HG03460 (cell line): ENCODE measurements at regions not wholly inside any gene's neighbourhood (a gene's known extent, or its start where the extent isn't known, plus 50 kb on each side); places are given as distances from the start of the nearest gene placed in this dataset.

Experiments
- ATAC-seq: cut with Tn5 transposase; IDR thresholded peaks from one replicate; pipeline ENCODE4 v1.9.1; 2021; ENCODE audit not compliant: unreplicated experiment

DNA sequence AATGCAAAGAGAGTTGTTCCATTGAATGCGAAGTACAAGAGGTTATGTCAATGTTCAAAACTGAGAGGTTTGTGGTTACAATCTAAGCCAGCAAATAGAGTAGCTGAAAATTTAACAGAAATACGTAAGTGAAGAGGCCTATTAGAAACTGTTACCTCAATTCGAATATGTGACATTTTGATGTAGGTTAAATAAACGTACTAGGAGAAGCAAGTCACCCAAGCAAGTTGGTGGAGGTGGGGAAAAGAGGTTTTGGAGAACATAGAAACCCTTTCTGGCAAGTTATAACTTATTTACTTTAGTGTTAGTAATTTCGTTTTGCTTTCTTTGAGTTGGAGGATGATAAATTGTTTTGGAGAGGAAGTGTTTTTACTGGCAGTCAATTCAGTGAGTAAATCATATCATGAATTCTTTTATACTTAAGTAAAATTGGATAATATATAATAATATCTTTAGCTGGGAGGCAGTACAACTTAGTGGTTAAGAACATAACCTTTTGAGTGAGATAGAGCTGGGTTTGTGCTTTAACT is 91.2 kb upstream of the NAALADL2 start:
- no peak for ATAC-seq

DNA sequence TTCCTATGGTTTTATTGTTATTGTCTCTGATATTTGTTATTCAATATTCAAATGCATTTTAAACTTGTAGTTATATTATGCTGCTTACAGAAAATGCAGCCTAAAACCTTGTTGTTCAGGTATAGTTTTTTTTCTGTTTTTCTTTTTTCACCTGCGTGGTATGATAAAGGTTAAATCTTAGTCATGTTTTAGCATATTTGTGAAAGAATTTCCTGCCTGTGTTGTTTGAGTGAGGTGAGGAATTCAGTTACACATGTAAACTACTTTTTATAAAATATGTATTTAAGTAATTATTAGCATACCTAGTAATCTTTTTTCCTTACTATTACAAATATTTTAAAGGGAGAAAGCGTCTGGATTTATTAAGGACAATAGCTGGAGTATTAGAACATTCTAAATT is 90.0 kb upstream of the NAALADL2 start:
- ATAC-seq = no peak

DNA sequence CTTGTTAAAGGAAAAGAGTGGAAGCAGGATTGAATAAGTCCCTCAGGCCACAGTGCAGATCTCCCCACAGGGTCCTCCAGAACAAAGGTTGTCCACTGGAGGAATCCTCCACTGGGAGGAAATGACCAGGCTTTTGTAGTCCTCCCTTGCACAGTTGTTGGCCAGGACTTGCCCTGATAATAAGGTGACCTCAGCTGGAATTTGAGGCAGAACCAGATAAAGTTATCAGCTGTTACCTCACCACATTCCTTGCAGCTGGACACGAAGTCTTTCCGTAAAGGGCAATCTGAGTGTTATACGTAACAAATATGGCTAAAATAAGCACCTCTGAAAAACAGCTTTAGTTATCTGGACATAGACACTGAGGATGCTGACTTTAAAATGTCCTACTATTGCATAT is 83.5 kb upstream of the NAALADL2 start:
- ATAC-seq = no peak

DNA sequence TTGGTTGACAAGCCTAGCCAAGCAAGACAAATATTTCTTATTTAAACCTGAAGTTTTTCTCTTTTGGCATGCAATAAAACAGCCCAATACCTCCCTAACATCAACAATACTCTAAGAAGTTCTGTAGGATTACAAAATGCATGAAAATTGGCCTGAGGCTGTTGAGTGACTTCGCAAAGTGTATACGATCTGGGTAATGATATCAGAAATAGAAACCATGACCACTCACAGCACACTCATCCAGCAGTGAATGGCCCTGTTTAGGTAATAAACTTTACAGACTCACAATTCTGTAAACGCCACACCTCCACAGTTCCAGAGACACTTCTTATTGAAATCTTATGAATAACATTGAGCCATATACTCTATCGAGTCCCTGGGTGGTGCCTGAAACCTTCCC is 83.0 kb upstream of the NAALADL2 start:
- no peak for ATAC-seq

DNA sequence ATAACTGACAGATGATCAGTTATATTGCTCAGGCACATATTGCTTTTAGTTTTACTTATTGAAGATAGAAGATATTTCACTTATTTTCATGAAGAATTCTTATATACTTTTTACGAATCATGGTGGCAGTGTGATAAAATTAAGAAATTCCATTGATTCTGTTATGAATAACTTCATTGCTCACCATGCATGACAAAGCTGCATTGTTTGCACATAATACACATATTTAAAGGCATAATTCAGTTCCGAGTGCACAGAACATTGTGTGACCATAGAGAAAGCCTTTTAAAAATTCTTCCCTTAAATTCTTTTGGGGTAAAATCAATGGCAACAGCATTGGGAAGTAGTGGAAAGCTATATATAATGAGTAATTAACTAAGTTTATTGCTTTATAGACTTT is 82.5 kb upstream of the NAALADL2 start:
- no peak for ATAC-seq

DNA sequence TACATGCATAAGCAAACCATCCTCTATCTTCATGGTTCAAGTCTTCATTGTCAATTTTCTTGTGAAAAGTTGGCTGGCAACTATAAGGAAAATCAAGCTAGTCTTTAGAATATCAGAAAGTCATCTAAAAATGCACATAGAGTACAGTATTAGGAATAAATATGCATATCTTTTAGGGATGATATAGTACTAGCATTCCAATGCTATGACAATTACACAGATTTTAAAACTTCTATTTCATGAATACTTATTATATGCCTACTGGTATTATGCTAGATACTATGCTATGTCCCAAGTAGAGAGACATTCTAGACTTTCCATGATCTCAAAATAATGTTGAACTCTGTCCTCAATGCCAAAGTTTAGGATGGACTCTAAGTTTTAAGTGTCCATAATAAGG is 81.3 kb upstream of the NAALADL2 start:
- no peak for ATAC-seq

DNA sequence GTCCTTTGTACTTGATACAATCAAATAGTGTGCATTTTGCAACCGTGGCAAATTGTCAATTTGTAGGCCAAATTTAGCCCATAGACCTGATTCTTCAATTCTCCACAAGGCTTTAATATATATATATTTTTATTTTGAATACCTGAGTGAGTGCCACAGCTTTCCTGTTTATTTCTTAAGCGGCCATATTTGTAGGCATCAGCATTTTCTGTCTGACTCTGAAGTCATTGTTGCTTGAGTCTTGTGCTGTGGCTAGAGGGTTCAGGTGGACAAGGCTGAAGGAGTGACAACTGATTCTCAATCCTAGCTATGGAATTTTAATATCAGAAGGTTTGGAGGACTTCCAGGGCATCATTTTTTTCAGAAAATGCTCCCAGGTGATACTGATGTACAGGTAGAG is 75.6 kb upstream of the NAALADL2 start:
- no peak for ATAC-seq

DNA sequence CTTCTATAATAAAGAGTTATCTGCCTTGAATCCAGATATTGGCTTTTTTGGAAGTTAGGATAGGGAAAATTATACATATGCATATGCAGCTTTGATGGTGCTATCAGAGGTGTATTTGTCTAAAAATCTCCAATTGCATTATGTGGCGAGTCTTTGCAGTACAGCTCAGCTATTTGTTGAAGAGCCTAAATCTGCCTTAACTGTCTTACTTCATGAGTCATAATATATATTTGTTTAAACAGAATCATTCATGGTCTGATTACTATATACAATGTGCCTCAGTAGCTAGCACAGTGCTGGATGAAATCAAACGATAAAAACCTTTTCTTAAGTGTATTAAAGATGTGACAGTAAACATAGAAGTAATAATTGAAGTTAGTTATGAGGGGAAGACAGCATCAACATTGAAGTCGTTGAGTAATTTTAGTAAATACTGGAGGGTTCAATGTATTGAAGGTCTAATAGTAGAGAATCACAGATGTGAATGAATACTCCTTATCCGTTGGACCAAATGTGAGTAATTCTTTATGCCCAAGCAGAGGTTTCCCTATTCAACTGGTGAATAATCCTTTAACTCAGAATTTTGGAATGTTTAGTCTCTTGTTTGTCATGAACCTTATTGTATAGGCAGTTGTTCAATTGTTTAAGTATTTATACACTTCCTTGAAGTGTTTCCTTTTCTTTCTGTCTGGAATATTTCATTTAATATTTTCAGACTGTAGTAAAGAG is 74.8 kb upstream of the NAALADL2 start:
- ATAC-seq = no peak

DNA sequence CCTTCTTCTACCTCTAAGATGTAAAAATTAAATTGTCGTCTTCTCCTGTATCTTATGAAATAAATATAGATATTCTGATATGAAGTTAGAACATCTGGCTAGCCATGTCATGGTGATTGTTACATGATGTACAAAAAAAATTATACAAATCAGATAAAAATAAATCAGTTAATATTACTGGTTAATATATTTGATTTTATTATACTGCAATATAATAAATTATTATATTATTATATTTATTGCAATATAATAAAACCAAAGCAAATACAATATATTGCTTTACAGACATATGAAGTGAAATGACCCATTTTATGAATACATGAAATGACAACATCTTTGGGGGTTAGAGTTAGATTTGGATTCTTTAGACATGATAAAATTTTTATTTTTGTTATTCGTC is 72.3 kb upstream of the NAALADL2 start:
- ATAC-seq = no peak

DNA sequence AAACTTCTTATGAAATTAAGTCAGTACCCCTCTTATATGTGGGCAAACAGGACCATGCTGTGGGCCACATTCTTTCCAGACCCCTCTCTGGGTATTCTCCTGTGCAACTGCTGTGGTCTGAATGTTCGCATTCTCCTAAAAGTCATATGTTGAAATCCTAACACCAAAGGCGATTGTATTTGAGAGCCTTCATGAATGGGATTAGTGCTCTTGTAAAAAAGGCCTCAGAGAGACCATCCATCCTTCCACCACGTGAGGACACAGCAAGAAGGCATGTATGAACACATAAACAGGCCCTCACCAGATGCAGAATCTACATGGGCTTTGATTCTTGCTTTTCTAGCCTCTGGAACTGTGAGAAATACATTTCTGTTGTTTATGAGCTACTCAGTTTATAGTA is 68.0 kb upstream of the NAALADL2 start:
- ATAC-seq = no peak

DNA sequence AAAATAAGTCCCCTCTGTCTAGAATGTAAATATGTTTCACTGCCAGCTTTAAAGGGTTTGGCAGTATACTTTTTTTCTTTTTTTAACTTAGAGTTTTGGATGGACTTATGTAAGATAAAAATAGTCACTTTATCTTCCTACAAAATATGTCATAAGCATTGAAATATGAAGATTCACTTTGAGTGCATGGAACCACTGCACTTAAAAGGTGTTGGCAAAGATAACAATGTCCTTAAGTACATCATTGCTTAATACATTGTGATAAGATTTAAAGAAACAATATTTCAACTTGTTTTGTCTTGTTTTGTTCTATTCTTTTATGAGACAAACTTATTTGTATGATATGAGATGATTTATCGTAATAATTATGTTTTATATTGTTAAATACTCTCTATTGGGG is 66.3 kb upstream of the NAALADL2 start:
- ATAC-seq = no peak
